ENCODE measurements at regions not wholly inside any gene's neighbourhood (a gene's known extent, or its start where the extent isn't known, plus 50 kb on each side); places are given as distances from the start of the nearest gene placed in this dataset.

DNA sequence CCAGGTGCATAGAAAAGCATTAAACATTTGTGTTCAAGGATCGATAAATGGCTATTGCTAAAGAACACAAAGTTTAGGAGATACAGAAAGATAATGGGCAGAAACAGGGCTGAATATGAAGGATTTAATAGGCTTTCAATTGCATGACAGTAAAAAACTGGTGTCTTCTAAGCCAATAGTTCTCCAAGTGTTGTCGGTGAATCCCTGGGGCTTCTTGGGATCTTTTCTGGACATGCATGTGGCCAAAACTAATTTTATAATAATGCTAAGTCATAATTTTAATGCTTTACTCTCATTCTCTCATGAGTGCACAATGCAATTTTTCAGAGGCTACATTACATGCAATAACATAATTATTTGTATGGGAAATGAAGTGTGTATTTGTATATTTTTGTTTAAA lies 521.1 kb upstream of the ANKRD30A start:
- H3K27me3 ChIP-seq = no peaks in the 10 kb centered on the region
- no peak overlapping the region for H3K4me2 ChIP-seq
- no peaks in the 10 kb centered on the region for H3K9me3 ChIP-seq (replicated peaks in 1 of 11)
- no peak for TF ChIP-seq Cebpa-rat (IDR thresholded peaks at IDR 0.05)
- no peaks in the 10 kb centered on the region for H3K36me3 ChIP-seq
- H3K9ac ChIP-seq = no peak overlapping the region
- H3K4me3 ChIP-seq = no peak overlapping the region
- H3K27ac ChIP-seq = no peak overlapping the region
- H3K4me1 ChIP-seq = no peaks in the 10 kb centered on the region
- H4K20me1 ChIP-seq = no peaks in the 10 kb centered on the region

DNA sequence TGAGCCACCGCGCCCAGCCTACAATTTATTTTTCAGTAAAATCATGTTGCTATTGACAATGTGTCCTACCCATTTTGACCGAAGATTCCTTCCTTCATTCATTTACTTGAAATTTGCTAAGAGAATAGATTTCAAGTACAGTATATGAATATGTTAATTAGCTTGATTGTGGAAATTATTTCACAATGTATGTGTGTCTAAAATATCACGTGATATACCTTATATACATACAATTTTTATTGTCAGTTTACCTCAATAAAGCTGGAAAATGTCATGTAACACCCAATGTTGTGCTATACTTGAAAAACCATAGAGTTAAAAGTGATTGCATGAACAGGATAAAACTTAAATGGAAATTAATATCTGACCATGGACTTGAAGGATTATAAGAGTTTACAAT lies 521.7 kb upstream of the ANKRD30A start:
- H3K4me2 ChIP-seq = no peak overlapping the region
- H3K4me1 ChIP-seq = no peaks in the 10 kb centered on the region
- no peak overlapping the region for H3K4me3 ChIP-seq
- H3K9ac ChIP-seq = no peak overlapping the region
- no peak for TF ChIP-seq Cebpa-rat (IDR thresholded peaks at IDR 0.05)
- no peaks in the 10 kb centered on the region for H3K9me3 ChIP-seq (replicated peaks in 1 of 11)
- no peak overlapping the region for H3K27ac ChIP-seq
- no peaks in the 10 kb centered on the region for H3K36me3 ChIP-seq
- no peaks in the 10 kb centered on the region for H3K27me3 ChIP-seq
- H4K20me1 ChIP-seq = no peaks in the 10 kb centered on the region

DNA sequence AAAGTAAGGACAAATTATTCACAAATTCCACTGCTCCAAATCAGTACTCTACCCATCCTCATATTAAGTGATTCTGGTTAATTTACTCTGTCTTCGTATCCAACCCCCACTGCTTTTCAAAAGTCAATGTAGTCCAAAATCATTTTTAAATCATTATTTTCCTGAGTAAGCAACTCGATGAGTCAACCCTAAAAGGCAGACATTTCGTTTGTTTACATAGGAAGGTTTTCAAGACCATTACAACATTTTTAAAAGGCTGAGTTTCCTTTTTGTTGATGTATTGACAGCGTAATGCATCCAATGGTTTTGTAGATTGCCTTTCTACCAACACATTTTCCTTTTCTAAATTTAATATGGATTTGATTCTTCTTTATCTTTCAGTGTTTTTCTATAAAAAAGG lies 523.0 kb upstream of the ANKRD30A start:
- no peak overlapping the region for H3K4me2 ChIP-seq
- H3K4me3 ChIP-seq = no peak overlapping the region
- H3K27ac ChIP-seq = no peak overlapping the region

DNA sequence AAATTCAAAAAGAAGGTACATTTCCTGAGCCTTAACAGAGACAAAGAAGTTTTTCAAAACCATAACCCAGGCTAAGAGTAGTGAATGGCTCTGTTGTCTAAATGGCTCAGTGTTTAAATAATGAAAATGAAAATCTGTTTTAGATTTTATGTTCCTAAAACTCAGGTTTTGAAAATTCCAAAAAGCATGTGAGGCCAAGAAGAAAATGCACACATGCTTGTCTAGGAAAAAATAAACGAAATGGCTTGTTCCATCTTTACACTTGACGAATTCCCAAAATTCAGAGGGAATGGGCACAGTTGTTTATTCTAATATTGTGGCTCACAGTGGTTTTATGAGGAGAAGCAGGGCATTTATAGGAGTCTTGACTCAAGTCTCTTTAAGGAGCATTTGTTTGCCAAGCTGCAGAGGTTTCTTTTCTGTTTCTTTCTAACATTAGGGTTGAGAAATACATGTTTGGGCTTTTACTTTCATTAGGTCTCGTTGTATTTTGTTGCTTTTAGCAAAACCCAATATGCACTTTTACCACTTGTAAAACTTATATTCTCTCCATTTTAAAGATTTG lies 527.6 kb upstream of the ANKRD30A start:
- Histone ChIP-seq H3K4me1 (no peaks in the 10 kb centered on the region), H3K4me2 (no peak overlapping the region), H3K27ac (no peak overlapping the region), H3K27me3 (no peaks in the 10 kb centered on the region), H3K36me3 (no peaks in the 10 kb centered on the region), H3K9ac (no peak overlapping the region), H4K20me1 (no peaks in the 10 kb centered on the region), H3K4me3 (no peak overlapping the region), H3K9me3 (replicated peaks in 1 of 11) (no peaks in the 10 kb centered on the region)
- TF ChIP-seq Cebpa-rat (IDR thresholded peaks at IDR 0.05) = no peak

More for the DNA sequence above, 523.0 kb upstream of the ANKRD30A start:
- no peak overlapping the region for H3K9ac ChIP-seq
- H3K4me1 ChIP-seq = no peaks in the 10 kb centered on the region
- no peak for TF ChIP-seq Cebpa-rat (IDR thresholded peaks at IDR 0.05)
- no peaks in the 10 kb centered on the region for H3K27me3 ChIP-seq
- no peaks in the 10 kb centered on the region for H3K9me3 ChIP-seq (replicated peaks in 1 of 11)
- H4K20me1 ChIP-seq = no peaks in the 10 kb centered on the region
- no peaks in the 10 kb centered on the region for H3K36me3 ChIP-seq

DNA sequence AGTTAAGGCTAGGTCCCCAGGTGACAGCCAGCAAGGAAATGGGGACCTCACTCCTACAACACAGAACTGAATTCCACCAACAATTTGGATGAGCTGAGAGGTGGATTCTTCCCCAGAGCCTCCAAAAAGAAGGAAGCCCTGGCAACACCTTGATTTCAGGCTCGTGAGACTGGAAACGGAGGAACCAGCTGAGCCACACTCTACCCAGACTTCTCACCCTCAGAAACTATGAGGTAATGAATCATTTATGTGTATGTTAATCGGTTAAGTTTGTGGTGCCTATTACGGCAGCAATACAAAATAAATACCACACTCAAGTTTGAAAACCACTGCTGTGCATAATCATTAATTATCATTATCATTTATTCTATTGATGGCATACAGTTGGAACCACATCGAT lies 532.4 kb upstream of the ANKRD30A start:
- Histone ChIP-seq H3K4me1 (no peaks in the 10 kb centered on the region), H3K9ac (no peak overlapping the region), H3K36me3 (no peaks in the 10 kb centered on the region), H3K27me3 (no peaks in the 10 kb centered on the region), H3K4me3 (no peak overlapping the region), H3K9me3 (replicated peaks in 1 of 11) (no peaks in the 10 kb centered on the region), H3K4me2 (no peak overlapping the region), H4K20me1 (no peaks in the 10 kb centered on the region), H3K27ac (no peak overlapping the region)
- TF ChIP-seq Cebpa-rat (IDR thresholded peaks at IDR 0.05) = no peak

DNA sequence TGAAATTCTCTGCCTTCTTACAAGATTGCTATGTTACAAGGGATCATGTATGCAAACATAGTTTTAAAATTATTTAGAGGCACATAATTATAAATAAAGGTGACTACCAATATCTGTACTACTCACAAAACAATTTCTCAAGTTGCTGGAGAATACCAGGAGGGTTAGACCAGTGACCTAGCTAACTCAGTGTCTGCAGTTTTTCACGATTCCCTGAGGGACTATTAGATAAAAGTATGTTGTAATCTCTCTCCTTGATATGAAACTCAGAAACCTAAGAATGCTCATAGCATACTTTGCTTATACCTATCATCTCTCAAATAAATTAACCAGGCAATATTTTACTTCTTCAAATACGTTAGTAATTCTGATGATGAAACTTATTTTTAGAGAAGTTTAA lies 534.0 kb upstream of the ANKRD30A start:
- Histone ChIP-seq H3K4me3 (no peak overlapping the region), H4K20me1 (no peaks in the 10 kb centered on the region), H3K4me2 (no peak overlapping the region), H3K27me3 (no peaks in the 10 kb centered on the region), H3K36me3 (no peaks in the 10 kb centered on the region), H3K27ac (no peak overlapping the region), H3K9me3 (replicated peaks in 1 of 11) (no peaks in the 10 kb centered on the region), H3K9ac (no peak overlapping the region), H3K4me1 (no peaks in the 10 kb centered on the region)
- TF ChIP-seq Cebpa-rat (IDR thresholded peaks at IDR 0.05) = no peak

DNA sequence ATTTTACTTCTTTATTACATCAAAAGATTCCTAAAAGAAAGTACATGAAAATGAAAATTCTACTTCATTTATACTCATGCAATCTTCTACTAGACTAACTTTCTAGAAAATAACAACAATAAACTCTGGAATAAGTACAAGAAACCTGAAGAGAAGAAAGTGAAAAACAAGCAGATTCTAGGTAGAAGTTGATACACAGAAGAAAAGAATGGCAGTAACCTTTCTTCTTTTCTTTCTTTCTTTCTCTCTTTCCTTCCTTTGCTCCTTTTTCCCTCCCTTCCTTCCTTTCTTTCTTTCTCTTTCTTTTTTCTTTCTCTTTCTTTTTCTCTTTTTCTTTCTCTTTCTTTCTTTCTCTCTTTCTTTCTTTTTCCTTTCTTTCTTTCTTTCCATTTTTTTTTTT lies 541.7 kb upstream of the ANKRD30A start:
- no peak overlapping the region for H3K27ac ChIP-seq
- peaks cover 0 to 8% (median 2%) of the 10 kb centered on the region in 10 experiments; a peak in 6 of 20 replicates for H3K4me1 ChIP-seq
- H3K36me3 ChIP-seq = no peaks in the 10 kb centered on the region

DNA sequence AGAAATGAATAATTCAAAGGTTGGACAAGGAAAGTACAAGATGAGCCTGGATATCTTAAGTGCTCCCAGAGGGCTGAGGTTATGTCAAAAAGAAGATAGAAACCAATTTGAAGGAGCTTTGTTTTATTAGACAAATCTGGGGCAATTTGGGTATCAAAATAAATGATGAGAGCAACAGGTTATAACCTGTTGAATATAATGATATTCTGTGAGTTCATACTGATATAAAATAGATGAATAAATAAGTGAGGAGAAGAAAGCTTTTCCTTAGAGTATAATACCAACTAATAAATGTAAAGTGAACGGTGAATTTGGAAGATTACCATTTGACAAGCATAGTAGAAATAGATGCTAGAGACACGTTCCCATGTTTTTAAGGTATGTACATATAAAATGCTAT lies 544.2 kb upstream of the ANKRD30A start:
- Histone ChIP-seq H3K27ac (no peak overlapping the region), H3K9me3 (replicated peaks in 1 of 11) (no peaks in the 10 kb centered on the region), H3K9ac (no peak overlapping the region), H3K27me3 (no peaks in the 10 kb centered on the region), H3K36me3 (no peaks in the 10 kb centered on the region), H3K4me3 (no peak overlapping the region), H4K20me1 (no peaks in the 10 kb centered on the region), H3K4me1 (peaks cover 0 to 8% (median 2%) of the 10 kb centered on the region in 10 experiments; a peak in 6 of 20 replicates), H3K4me2 (no peak overlapping the region)
- TF ChIP-seq Cebpa-rat (IDR thresholded peaks at IDR 0.05) = no peak

More for the DNA sequence above, 541.7 kb upstream of the ANKRD30A start:
- TF ChIP-seq Cebpa-rat (IDR thresholded peaks at IDR 0.05) = no peak
- Histone ChIP-seq H3K27me3 (no peaks in the 10 kb centered on the region), H3K9ac (no peak overlapping the region), H3K9me3 (replicated peaks in 1 of 11) (no peaks in the 10 kb centered on the region), H3K4me2 (no peak overlapping the region), H3K4me3 (no peak overlapping the region), H4K20me1 (no peaks in the 10 kb centered on the region)

DNA sequence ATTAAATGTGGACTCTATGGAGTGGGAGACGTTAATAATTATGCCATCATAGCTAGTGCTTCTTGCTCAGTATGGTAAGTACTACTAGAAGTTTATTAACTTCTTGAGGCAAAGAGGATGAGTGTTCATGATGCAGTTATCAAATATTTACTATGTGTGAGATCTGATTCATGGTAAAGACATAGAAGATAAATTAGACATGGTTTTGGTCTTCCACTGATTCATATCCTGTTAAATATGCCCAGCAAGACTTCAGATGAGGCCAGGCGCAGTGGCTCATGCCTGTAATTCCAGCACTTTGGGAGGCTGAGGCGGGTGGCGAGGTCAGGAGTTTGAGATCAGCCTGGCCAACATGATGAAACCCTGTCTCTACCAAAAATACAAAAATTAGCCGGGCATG lies 547.1 kb upstream of the ANKRD30A start:
- TF ChIP-seq Cebpa-rat (IDR thresholded peaks at IDR 0.05) = no peak
- H3K9ac ChIP-seq = no peak overlapping the region
- H3K4me1 ChIP-seq = peaks cover 0 to 8% (median 2%) of the 10 kb centered on the region in 10 experiments; a peak in 6 of 20 replicates
- no peak overlapping the region for H3K4me2 ChIP-seq
- no peaks in the 10 kb centered on the region for H4K20me1 ChIP-seq
- peaks cover 0 to 6% (median 0%) of the 10 kb centered on the region in 11 experiments; a peak in 3 of 22 replicates for H3K9me3 ChIP-seq (replicated peaks in 1 of 11)
- H3K27ac ChIP-seq = no peak overlapping the region
- H3K4me3 ChIP-seq = no peak overlapping the region
- H3K36me3 ChIP-seq = no peaks in the 10 kb centered on the region
- H3K27me3 ChIP-seq = no peaks in the 10 kb centered on the region

DNA sequence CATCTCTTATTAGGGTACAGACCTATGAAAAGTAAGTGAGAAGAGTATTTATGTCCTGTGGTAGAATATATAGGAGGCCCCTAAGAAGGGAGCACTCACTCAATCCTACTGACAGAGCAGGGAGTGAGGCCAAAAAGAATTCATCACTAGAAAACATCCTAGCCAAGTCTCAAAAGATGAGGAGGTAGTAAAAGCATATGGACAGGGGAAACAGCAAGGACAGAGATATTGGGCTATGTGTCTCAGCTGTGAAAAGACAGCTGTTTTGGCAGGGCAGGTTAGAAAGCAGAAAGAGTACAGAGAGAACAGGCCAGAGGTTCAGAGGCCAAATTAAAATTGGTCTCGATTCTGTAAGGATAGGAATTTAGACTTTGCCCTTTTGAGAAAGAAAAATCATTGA lies 548.3 kb upstream of the ANKRD30A start:
- H3K4me2 ChIP-seq = no peak overlapping the region
- H3K36me3 ChIP-seq = no peaks in the 10 kb centered on the region
- no peak for TF ChIP-seq Cebpa-rat (IDR thresholded peaks at IDR 0.05)
- H3K4me3 ChIP-seq = no peak overlapping the region
- no peak overlapping the region for H3K9ac ChIP-seq
- H3K4me1 ChIP-seq = peaks cover 0 to 8% (median 1%) of the 10 kb centered on the region in 10 experiments; a peak in 6 of 20 replicates
- H4K20me1 ChIP-seq = no peaks in the 10 kb centered on the region
- H3K9me3 ChIP-seq (replicated peaks in 1 of 11) = peaks cover 0 to 6% (median 0%) of the 10 kb centered on the region in 11 experiments; a peak in 3 of 22 replicates
- H3K27me3 ChIP-seq = no peaks in the 10 kb centered on the region
- no peak overlapping the region for H3K27ac ChIP-seq

Data from BLaER1 treated with 17β-estradiol and CSF1 and Interleukin-3, amounts not matched to agents 10 nM and 100 nM (cell line).